Activated T-cell treated with anti-CD3 and anti-CD28 coated beads, Interleukin-2, amount 50 U/mL, for 24 hours (primary cell): ENCODE measurements at regions not wholly inside any gene's neighbourhood (a gene's known extent, or its start where the extent isn't known, plus 50 kb on each side); places are given as distances from the start of the nearest gene placed in this dataset.

ENCODE experiments used
- DNase-seq: peaks from one replicate; pipeline ENCODE4 v3.0.0-alpha.2; 2020
- H3K27ac Mint-ChIP-seq: 2 replicates; pipeline ENCODE4 v1.8.0; 2020; ENCODE audit warnings: mild to moderate bottlenecking, mixed read lengths
- H3K27me3 Mint-ChIP-seq: 2 replicates; pipeline ENCODE4 v1.8.0; 2020; ENCODE audit warnings: mixed read lengths
- H3K36me3 Mint-ChIP-seq: 2 replicates; pipeline ENCODE4 v1.8.0; 2020; ENCODE audit warnings: low read depth, mixed read lengths
- H3K4me1 Mint-ChIP-seq: 2 replicates; pipeline ENCODE4 v1.8.0; 2020; ENCODE audit warnings: low read depth, mixed read lengths
- H3K4me3 Mint-ChIP-seq: 2 replicates; pipeline ENCODE4 v1.8.0; 2020; ENCODE audit warnings: mild to moderate bottlenecking, moderate library complexity, mixed read lengths
- H3K9me3 Mint-ChIP-seq: 2 replicates; pipeline ENCODE4 v1.8.0; 2020; ENCODE audit warnings: mixed read lengths

- H3K4me3 Mint-ChIP-seq: no peak overlapping the region
- no peaks in the 10 kb centered on the region for H3K36me3 Mint-ChIP-seq
- H3K4me1 Mint-ChIP-seq: no peaks in the 10 kb centered on the region
- no peaks in the 10 kb centered on the region for H3K27me3 Mint-ChIP-seq
- H3K9me3 Mint-ChIP-seq: no peaks in the 10 kb centered on the region
- H3K27ac Mint-ChIP-seq: no peak overlapping the region
- no peak for DNase-seq
Measured at GRCh38 chr2:18912225-18912888, 323.0 kb upstream of the NT5C1B start.

- Mint-ChIP-seq H3K36me3 (no peaks in the 10 kb centered on the region), H3K4me3 (no peak overlapping the region), H3K4me1 (no peaks in the 10 kb centered on the region), H3K9me3 (no peaks in the 10 kb centered on the region), H3K27ac (no peak overlapping the region), H3K27me3 (no peaks in the 10 kb centered on the region)
- DNase-seq: no peak
Measured at GRCh38 chr2:18911416-18911815, 322.0 kb upstream of the NT5C1B start.

- Mint-ChIP-seq H3K36me3 (no peaks in the 10 kb centered on the region), H3K4me1 (no peaks in the 10 kb centered on the region), H3K27me3 (no peaks in the 10 kb centered on the region), H3K4me3 (no peak overlapping the region), H3K9me3 (no peaks in the 10 kb centered on the region), H3K27ac (no peak overlapping the region)
- no peak for DNase-seq
Measured at GRCh38 chr2:18910843-18911242, 321.5 kb upstream of the NT5C1B start.

GRCh38 chr2:18907937-18908336, 318.6 kb upstream of the NT5C1B start:
- Mint-ChIP-seq H3K27me3 (no peaks in the 10 kb centered on the region), H3K4me3 (no peak overlapping the region), H3K9me3 (peaks cover 2% of the 10 kb centered on the region)

GRCh38 chr2:18907508-18907907, 318.1 kb upstream of the NT5C1B start:
- Mint-ChIP-seq H3K4me3 (no peak overlapping the region), H3K27me3 (no peaks in the 10 kb centered on the region), H3K9me3 (peaks cover 2% of the 10 kb centered on the region), H3K4me1 (no peaks in the 10 kb centered on the region), H3K36me3 (no peaks in the 10 kb centered on the region), H3K27ac (no peak overlapping the region)
- no peak for DNase-seq

More at GRCh38 chr2:18907937-18908336, 318.6 kb upstream of the NT5C1B start:
- H3K27ac Mint-ChIP-seq: no peak overlapping the region
- no peaks in the 10 kb centered on the region for H3K4me1 Mint-ChIP-seq
- no peaks in the 10 kb centered on the region for H3K36me3 Mint-ChIP-seq
- DNase-seq: no peak

GRCh38 chr2:18903750-18904149, 314.4 kb upstream of the NT5C1B start:
- H3K4me3 Mint-ChIP-seq: no peak overlapping the region
- H3K27me3 Mint-ChIP-seq: no peaks in the 10 kb centered on the region
- H3K27ac Mint-ChIP-seq: no peak overlapping the region
- peaks cover 2% of the 10 kb centered on the region for H3K9me3 Mint-ChIP-seq
- H3K4me1 Mint-ChIP-seq: no peaks in the 10 kb centered on the region
- no peak for DNase-seq
- H3K36me3 Mint-ChIP-seq: no peaks in the 10 kb centered on the region

GRCh38 chr2:18901242-18901641, 311.9 kb upstream of the NT5C1B start:
- DNase-seq: no peak
- H3K9me3 Mint-ChIP-seq: peaks cover 2% of the 10 kb centered on the region
- H3K27ac Mint-ChIP-seq: no peak overlapping the region
- no peaks in the 10 kb centered on the region for H3K4me1 Mint-ChIP-seq
- H3K27me3 Mint-ChIP-seq: no peaks in the 10 kb centered on the region
- no peaks in the 10 kb centered on the region for H3K36me3 Mint-ChIP-seq
- H3K4me3 Mint-ChIP-seq: no peak overlapping the region

- Mint-ChIP-seq H3K36me3 (no peaks in the 10 kb centered on the region), H3K4me1 (no peaks in the 10 kb centered on the region), H3K27ac (no peak overlapping the region), H3K9me3 (peaks cover 2% of the 10 kb centered on the region), H3K27me3 (no peaks in the 10 kb centered on the region), H3K4me3 (no peak overlapping the region)
- no peak for DNase-seq
Measured at GRCh38 chr2:18900691-18901141, 311.3 kb upstream of the NT5C1B start.

- H3K4me1 Mint-ChIP-seq: no peaks in the 10 kb centered on the region
- DNase-seq: no peak
- H3K27me3 Mint-ChIP-seq: no peaks in the 10 kb centered on the region
- no peak overlapping the region for H3K4me3 Mint-ChIP-seq
- H3K9me3 Mint-ChIP-seq: no peaks in the 10 kb centered on the region
- no peaks in the 10 kb centered on the region for H3K36me3 Mint-ChIP-seq
- no peak overlapping the region for H3K27ac Mint-ChIP-seq
Measured at GRCh38 chr2:18899725-18900124, 310.4 kb upstream of the NT5C1B start.

GRCh38 chr2:18898271-18898670, 308.9 kb upstream of the NT5C1B start:
- Mint-ChIP-seq H3K27ac (no peak overlapping the region), H3K4me1 (no peaks in the 10 kb centered on the region), H3K27me3 (no peaks in the 10 kb centered on the region), H3K4me3 (no peak overlapping the region), H3K9me3 (no peaks in the 10 kb centered on the region), H3K36me3 (no peaks in the 10 kb centered on the region)
- no peak for DNase-seq

- H3K9me3 Mint-ChIP-seq: no peaks in the 10 kb centered on the region
- H3K36me3 Mint-ChIP-seq: no peaks in the 10 kb centered on the region
- DNase-seq: no peak
- H3K4me1 Mint-ChIP-seq: no peaks in the 10 kb centered on the region
- H3K27ac Mint-ChIP-seq: no peak overlapping the region
- no peaks in the 10 kb centered on the region for H3K27me3 Mint-ChIP-seq
- H3K4me3 Mint-ChIP-seq: no peak overlapping the region
Measured at GRCh38 chr2:18896125-18896764, 306.9 kb upstream of the NT5C1B start.

GRCh38 chr2:18891600-18892345, 302.4 kb upstream of the NT5C1B start:
- no peaks in the 10 kb centered on the region for H3K27me3 Mint-ChIP-seq
- H3K36me3 Mint-ChIP-seq: no peaks in the 10 kb centered on the region
- H3K27ac Mint-ChIP-seq: no peak overlapping the region
- H3K9me3 Mint-ChIP-seq: no peaks in the 10 kb centered on the region
- DNase-seq: no peak
- H3K4me3 Mint-ChIP-seq: no peak overlapping the region
- no peaks in the 10 kb centered on the region for H3K4me1 Mint-ChIP-seq

- H3K27ac Mint-ChIP-seq: no peak overlapping the region
- no peak overlapping the region for H3K4me3 Mint-ChIP-seq
- H3K36me3 Mint-ChIP-seq: no peaks in the 10 kb centered on the region
- H3K4me1 Mint-ChIP-seq: no peaks in the 10 kb centered on the region
- no peaks in the 10 kb centered on the region for H3K9me3 Mint-ChIP-seq
- no peaks in the 10 kb centered on the region for H3K27me3 Mint-ChIP-seq
- no peak for DNase-seq
Measured at GRCh38 chr2:18889565-18890332, 300.4 kb upstream of the NT5C1B start.

GRCh38 chr2:18885457-18885856, 296.1 kb upstream of the NT5C1B start:
- H3K36me3 Mint-ChIP-seq: no peaks in the 10 kb centered on the region
- H3K27ac Mint-ChIP-seq: no peak overlapping the region
- H3K4me3 Mint-ChIP-seq: no peak overlapping the region
- H3K4me1 Mint-ChIP-seq: no peaks in the 10 kb centered on the region
- no peaks in the 10 kb centered on the region for H3K9me3 Mint-ChIP-seq
- no peaks in the 10 kb centered on the region for H3K27me3 Mint-ChIP-seq
- DNase-seq: no peak
